MM.1S (cell line): ENCODE measurements at regions not wholly inside any gene's neighbourhood (a gene's known extent, or its start where the extent isn't known, plus 50 kb on each side); places are given as distances from the start of the nearest gene placed in this dataset.

Experiments used
- EZH2 ChIP-seq: fragments of 300-600 bp; sonication (generic); optimal IDR thresholded peaks from 2 replicates; pipeline ENCODE3; 2017; ENCODE audit warnings: low read depth, mild to moderate bottlenecking, antibody characterized with exemption, low read length, mixed read lengths
- EZH2phosphoT487 ChIP-seq: fragments of 300-600 bp; sonication (generic); IDR thresholded peaks from 2 replicates; pipeline ENCODE4 v1.6.1; 2018; ENCODE audit warnings: antibody characterized with exemption, low read length
- TF ChIP-seq, protein P1 (sequence below): fragments of 300-600 bp; sonication (generic); IDR thresholded peaks from 2 replicates; pipeline ENCODE4 v1.5.1; 2016; ENCODE audit warnings: antibody characterized with exemption, low read length, mixed read lengths

DNA sequence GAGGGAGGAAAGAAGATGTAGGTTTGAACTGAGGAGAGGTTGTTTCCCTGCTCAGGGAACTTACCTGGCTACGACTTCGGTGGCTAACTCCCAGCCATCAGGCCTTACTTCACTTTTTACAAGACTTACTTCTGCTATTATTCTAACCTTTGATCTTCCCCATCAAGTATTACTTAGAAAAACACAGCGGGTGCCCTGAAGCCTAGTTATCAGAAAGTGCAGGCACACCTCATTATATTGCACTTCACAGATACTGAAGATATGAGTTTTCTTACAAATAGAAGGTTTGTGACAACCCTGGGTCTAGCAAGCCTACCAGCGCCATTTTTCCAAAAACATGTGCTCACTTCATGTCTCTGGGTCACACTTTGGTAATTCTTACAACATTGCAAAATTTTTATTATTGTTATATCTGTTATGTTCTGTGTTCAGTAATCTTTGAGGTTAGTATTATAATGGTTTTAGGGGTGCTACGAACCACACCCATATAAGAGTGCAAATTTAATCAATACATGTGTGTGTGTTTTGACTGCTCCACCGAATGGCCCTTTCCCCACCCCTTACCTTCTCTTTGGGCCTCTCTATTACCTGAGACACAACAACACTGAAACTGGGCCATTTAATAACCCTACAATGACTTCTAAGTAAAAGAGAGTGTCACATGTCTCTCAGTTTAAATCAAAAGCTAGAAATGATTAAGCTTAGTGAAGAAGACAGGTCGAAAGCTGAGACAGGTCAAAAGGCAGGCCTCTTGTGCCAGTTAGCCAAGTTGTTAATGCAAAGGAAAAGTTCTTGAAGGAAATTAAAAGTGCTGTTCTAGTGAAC lies 2102.7 kb upstream of the WWC1 start:
- TF ChIP-seq, protein P1, sequence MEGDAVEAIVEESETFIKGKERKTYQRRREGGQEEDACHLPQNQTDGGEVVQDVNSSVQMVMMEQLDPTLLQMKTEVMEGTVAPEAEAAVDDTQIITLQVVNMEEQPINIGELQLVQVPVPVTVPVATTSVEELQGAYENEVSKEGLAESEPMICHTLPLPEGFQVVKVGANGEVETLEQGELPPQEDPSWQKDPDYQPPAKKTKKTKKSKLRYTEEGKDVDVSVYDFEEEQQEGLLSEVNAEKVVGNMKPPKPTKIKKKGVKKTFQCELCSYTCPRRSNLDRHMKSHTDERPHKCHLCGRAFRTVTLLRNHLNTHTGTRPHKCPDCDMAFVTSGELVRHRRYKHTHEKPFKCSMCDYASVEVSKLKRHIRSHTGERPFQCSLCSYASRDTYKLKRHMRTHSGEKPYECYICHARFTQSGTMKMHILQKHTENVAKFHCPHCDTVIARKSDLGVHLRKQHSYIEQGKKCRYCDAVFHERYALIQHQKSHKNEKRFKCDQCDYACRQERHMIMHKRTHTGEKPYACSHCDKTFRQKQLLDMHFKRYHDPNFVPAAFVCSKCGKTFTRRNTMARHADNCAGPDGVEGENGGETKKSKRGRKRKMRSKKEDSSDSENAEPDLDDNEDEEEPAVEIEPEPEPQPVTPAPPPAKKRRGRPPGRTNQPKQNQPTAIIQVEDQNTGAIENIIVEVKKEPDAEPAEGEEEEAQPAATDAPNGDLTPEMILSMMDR: no peak
- TF ChIP-seq EZH2 (no peak), EZH2phosphoT487 (no peak)
